Fibroblast of the aortic adventitia (primary cell): ENCODE measurements at regions not wholly inside any gene's neighbourhood (a gene's known extent, or its start where the extent isn't known, plus 50 kb on each side); places are given as distances from the start of the nearest gene placed in this dataset.
"Not testable (repeated sequence)": the region's sequence is repeated elsewhere in the genome, so short reads cannot be mapped to it uniquely, and the experiment has no call there.

ENCODE experiments used
- DNase-seq: peaks from one replicate; pipeline ENCODE4 v3.0.0-alpha.2; 2010; ENCODE audit warnings: low read depth
- H3K4me3 ChIP-seq: 2 replicates; pipeline ENCODE4 v1.5.1; 2011; ENCODE audit warnings: low read depth, mild to moderate bottlenecking, control low read depth, low read length, moderate library complexity
- TF ChIP-seq, protein P1 (sequence below): IDR thresholded peaks from 2 replicates; pipeline ENCODE4 v1.5.1; 2011; ENCODE audit warnings: mild to moderate bottlenecking, low read length, control low read depth, inconsistent platforms; ENCODE audit not compliant: insufficient read depth

DNA sequence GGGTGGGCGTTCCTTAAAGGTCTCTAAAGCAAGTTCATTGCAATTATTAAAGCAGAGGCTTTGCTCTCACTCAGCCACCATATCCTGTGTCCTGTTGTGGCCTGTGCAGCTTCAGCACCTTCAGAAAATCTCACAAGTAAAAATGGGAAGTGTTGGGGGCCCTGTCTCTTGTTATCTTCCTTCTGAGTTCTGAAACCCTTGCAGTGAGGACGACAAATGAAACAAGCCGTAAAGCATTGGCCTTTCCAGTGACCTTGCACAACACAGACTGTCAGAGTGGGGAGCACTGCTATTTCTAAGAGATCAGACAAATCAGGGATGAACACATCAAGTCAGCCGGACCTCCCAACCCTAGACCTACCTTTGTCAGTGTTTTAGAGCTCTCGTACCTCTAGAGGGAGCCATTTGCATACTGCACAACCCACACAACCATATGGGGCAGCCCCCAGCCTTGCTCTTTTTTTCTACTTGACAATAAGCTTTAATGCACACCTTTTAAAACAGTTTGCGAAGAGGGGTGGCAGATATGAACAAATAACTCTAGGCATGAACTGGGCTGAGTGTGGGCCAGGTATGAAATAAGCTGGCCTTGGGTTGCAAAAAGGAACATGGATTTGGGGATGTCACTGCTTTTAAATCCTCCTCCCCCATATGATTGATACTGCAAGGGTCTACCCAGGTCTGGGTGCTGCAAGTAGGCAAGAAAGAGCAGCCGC, 89.8 kb downstream of the KATNIP start:
- no peak overlapping the region for H3K4me3 ChIP-seq
- peak; percentile 67 for DNase-seq
- TF ChIP-seq, protein P1, sequence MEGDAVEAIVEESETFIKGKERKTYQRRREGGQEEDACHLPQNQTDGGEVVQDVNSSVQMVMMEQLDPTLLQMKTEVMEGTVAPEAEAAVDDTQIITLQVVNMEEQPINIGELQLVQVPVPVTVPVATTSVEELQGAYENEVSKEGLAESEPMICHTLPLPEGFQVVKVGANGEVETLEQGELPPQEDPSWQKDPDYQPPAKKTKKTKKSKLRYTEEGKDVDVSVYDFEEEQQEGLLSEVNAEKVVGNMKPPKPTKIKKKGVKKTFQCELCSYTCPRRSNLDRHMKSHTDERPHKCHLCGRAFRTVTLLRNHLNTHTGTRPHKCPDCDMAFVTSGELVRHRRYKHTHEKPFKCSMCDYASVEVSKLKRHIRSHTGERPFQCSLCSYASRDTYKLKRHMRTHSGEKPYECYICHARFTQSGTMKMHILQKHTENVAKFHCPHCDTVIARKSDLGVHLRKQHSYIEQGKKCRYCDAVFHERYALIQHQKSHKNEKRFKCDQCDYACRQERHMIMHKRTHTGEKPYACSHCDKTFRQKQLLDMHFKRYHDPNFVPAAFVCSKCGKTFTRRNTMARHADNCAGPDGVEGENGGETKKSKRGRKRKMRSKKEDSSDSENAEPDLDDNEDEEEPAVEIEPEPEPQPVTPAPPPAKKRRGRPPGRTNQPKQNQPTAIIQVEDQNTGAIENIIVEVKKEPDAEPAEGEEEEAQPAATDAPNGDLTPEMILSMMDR: peak; percentile 79

DNA sequence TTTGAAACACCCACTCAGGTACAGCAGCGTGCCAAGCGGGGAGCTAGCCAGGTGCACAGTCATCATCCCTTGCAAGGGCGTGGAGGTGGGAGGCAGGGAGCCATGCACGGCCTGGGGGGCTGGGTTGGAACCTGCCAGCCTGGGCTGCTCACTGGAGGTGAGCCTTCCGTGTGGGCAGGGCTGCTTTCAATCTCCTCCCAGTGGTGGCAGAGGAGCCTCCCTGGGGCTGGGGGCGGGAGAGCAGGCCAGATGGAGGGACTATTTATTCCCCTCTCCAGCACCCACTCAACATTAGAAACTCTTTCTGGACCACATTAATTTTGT, 90.3 kb downstream of the KATNIP start:
- TF ChIP-seq, protein P1: no peak
- no peak overlapping the region for H3K4me3 ChIP-seq
- no peak for DNase-seq

GRCh38 chr16:27641260-27641659, 91.3 kb downstream of the KATNIP start:
- DNase-seq: no peak
- TF ChIP-seq, protein P1: no peak
- H3K4me3 ChIP-seq: no peak overlapping the region

- DNase-seq, H3K4me3 ChIP-seq: not testable (repeated sequence)
Observed at GRCh38 chr16:27641734-27642415, 91.9 kb downstream of the KATNIP start.

- peak; percentile 39 for DNase-seq
- TF ChIP-seq, protein P1: no peak
- no peak overlapping the region for H3K4me3 ChIP-seq
Observed at GRCh38 chr16:27642756-27643155, 92.8 kb downstream of the KATNIP start.

GRCh38 chr16:27644165-27644564, 94.2 kb downstream of the KATNIP start:
- DNase-seq: no peak
- H3K4me3 ChIP-seq: no peak overlapping the region
- TF ChIP-seq, protein P1: no peak

GRCh38 chr16:27645396-27645795, 95.5 kb downstream of the KATNIP start:
- H3K4me3 ChIP-seq: no peak overlapping the region
- DNase-seq: no peak
- TF ChIP-seq, protein P1: no peak
